HG02798 (cell line): ENCODE measurements at regions not wholly inside any gene's neighbourhood (a gene's known extent, or its start where the extent isn't known, plus 50 kb on each side); places are given as distances from the start of the nearest gene placed in this dataset.

Experiments
- ATAC-seq: cut with Tn5 transposase; IDR thresholded peaks from one replicate; pipeline ENCODE4 v1.9.1; 2021; ENCODE audit warnings: mild to moderate bottlenecking; ENCODE audit not compliant: unreplicated experiment, poor library complexity

DNA sequence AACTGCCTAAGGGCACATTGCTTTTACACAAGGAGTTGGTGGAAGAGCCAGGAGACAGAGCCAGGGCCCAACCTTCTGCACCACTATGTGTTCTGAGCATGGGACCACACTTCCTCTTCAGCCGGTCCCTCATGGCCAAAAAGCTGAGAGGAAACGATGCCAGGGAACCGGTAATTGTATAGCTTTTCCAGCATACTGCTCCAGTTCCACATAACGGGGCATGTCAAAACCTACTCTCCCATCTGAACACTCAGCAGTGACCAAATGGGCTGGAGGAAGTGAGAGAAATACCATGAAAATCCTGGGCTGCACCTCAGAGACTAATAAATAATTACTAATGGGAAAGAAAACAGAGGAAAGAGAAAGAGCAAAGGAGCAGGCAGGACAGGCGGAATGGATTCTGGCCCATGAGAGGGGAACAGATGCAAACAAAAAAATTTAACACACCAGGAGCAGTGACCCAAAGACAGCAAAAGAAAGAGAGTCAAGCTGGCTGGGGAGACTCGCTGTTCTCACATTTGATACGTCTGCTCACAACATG is 52.0 kb upstream of the BMP2 start:
- no peak for ATAC-seq

DNA sequence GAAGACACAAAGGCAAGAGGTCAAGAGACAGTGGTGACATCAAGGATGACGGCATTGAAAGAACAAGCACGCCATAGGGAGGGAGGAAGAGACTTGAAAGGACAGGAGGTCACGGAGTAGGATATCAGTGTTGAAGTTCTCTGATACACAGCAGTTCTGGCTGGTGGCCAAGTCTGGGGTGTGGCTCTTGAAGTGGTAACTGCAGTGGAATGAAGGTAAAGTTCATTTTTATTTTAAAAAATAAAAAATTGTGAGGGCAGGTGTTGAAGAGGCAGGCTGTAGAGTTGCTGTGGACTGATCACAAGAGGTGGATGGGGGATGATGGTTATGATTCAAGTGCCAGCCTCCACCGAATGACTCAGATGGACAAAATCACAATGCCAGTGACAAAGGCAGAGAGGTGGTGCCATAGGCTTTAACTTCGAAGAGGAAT is 53.2 kb upstream of the BMP2 start:
- no peak for ATAC-seq

GRCh38 chr20:6711951-6712649 is 55.4 kb upstream of the BMP2 start:
- ATAC-seq: no peak

- ATAC-seq: no peak
Measured at GRCh38 chr20:6709910-6710595, 57.4 kb upstream of the BMP2 start.

DNA sequence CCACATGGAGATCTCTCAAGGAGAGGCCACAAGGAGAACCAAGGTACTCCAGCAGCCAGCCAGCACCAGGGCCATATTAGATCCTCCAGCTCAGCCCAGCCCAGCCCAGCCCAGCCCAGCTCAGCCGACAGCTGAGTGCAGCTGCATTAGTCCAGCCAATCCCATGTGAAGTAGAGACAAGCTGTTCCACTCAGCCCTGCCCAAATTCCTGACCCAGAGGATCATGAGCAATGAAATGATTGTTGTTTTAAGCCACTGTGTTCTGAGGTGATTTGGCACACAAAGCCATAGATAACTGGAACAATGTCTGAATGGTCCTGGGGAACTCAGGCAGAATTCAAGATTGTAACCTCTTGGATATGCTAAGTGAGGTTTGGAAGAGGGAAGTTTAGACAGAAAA is 59.5 kb upstream of the BMP2 start:
- peak; percentile 14 for ATAC-seq

GRCh38 chr20:6707321-6707831 is 60.1 kb upstream of the BMP2 start:
- peak; percentile 54 for ATAC-seq

GRCh38 chr20:6705926-6706548 is 61.4 kb upstream of the BMP2 start:
- ATAC-seq: no peak

DNA sequence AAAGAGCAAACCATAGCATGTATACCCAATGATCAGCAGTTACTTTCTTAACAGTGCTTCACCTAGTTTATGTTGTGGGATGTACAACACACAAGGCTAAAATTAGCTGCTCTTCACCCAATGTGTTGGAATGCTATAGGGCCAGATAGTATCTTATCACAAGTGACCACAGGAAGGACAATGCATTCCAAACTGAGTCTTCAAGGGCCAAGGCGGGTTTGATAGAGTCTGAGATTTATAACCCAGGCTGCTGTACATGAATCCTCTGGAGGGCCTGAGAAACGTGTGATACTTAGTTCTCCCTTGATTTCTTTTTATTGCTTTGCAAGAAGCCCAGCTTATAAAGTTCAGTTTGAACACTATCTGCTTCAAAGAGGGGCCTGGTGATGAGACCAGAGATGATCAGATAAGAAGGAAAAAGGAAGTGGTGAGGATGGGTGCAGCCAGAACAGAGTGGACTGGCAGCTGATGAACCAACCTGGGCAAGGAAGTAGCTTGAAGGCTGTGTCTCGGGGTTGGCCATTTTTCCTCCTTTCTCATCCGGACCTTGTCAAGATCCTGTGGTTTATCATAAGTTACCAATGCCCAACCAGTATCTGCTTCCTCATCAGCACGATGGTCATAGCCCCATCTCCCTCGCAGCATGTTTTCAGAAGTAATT is 62.2 kb upstream of the BMP2 start:
- no peak for ATAC-seq

DNA sequence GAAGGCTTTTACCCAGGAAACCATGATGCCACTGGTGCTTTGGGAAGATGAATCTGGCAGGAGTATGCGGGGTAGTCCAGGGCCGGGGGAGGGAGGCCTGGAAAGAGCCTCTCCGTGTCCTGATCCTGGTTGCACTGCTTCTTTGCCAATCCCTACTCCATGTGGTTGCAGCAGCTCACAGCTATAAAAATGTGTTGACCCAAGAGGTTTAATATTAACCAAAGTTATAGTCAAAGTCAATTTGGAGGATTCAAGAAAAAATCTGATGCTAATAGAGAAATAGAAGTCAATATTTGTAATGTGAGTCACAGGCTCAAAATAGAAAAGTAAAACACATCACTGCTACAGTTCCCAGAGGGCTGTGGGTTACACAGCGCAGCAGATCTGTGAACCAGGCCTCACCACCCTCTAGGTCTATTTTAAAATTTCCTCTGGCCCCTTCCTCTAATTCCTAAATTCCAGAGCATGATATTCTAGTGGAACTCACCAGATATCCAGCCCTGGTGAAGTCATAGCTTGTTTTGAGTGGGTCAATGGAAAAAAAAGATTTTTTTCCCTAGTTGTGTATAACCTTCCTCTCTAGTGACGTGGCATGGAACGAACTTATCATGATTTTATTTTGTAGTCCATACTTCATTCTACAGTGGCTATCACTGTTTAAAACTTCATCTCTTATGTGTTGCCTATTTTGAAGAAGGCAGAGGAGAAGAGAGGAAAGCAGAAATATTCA is 63.2 kb upstream of the BMP2 start:
- ATAC-seq: no peak

- ATAC-seq: no peak
Measured at GRCh38 chr20:6703656-6704055, 63.8 kb upstream of the BMP2 start.

GRCh38 chr20:6703047-6703446 is 64.4 kb upstream of the BMP2 start:
- ATAC-seq: no peak

DNA sequence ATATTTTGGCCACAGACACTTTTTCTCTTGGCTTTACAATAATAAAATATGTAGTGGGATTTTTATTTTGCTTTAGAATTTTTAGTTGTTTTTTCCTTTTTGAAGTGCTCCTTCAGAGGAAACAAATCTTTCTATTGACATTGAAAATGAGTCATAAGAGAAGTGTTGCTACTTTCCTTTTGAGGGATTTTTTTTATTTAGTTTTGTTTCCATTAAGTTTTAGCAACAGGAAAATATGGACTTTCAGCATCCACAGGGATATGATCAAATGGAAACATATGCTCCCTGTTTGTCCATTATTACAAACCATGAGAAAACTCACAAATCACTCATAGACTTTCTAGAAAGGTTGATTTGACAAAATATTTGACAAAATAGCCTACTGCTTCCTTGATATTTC is 65.3 kb upstream of the BMP2 start:
- ATAC-seq: no peak

DNA sequence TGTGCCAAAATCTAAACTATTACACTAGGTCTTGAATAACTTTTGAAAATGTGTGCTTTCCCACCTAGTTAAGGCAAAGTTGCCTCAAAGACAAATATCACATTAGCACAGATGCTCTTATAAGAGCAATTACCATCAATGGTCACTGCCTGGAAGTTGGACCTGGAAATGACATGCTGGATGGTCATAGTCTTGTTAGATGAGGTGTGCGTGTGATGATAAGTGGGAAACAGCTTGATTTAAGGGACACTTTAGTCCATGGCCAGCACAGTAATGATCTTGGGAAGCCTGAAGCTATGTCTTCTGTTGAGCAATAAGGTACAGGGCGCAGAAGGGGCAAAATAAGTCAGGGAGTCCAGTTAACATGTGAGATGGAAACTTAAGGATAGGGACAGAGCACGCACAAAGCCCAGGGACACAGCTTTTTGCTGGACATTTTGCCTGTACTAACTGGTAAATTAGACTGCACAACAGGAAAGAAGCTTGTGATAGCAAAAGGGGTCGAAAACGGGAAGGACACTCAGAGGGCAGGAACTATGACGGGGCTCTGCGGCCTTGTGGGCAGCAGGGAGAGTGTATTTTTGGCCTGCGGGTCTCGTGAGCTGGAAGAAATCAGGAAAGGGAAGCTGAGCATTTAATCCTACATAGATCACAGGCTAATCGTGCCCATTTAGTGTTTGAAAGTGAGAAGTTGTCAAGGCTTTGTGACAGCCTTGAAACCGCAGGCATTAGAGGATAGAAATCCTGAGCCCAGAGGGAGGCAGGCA is 66.7 kb upstream of the BMP2 start:
- ATAC-seq: no peak

DNA sequence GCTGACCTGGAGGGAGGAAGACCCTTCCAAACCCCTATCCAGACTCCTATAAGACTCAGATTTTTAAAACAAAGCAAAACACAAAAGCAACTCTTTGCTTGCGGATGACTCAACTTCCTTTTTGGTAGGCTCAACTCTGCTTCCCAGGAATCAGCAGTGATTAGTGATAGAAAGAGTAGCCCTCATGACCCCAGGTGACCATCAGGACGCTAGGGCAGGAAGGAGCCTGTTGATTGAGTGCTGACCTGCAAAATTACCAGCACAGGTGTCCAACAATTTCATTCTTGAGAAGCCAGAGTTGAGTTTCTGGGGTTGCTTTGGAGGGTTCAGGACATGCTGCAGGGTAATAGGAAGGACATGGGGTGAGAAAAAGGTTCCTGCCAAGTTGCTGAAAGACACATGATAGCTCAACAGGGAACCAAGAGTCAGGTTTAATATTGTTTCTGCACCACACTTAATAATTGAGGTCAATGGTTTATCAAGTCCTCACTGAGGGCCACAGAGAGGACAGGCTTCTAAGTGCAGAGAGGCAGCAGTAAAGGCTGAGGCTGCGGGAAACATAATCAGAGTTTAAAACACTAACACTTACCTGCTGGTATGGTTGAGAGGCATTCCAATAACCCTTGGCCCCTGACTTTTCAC is 67.4 kb upstream of the BMP2 start:
- ATAC-seq: no peak

- ATAC-seq: no peak
Measured at GRCh38 chr20:6698723-6699122, 68.8 kb upstream of the BMP2 start.

DNA sequence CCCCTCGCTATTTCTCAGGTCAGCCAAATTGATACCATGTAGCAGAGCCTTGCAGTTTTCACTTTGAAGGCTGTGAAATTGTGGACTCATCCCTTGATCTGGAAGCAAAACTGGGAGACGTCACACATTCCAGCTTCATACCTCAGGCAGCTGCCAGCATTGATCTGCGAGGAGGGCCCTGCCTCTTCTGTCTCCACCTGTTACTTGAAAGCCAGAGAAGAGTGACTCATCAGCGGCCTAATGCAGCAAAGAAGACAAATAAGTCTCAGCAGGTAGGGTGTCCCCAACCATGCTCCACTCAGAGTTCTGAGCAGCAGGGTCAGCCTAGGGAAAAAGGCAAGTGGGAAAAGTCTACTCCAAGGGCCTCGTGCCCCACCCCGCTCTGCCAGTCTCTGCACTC is 69.4 kb upstream of the BMP2 start:
- no peak for ATAC-seq

DNA sequence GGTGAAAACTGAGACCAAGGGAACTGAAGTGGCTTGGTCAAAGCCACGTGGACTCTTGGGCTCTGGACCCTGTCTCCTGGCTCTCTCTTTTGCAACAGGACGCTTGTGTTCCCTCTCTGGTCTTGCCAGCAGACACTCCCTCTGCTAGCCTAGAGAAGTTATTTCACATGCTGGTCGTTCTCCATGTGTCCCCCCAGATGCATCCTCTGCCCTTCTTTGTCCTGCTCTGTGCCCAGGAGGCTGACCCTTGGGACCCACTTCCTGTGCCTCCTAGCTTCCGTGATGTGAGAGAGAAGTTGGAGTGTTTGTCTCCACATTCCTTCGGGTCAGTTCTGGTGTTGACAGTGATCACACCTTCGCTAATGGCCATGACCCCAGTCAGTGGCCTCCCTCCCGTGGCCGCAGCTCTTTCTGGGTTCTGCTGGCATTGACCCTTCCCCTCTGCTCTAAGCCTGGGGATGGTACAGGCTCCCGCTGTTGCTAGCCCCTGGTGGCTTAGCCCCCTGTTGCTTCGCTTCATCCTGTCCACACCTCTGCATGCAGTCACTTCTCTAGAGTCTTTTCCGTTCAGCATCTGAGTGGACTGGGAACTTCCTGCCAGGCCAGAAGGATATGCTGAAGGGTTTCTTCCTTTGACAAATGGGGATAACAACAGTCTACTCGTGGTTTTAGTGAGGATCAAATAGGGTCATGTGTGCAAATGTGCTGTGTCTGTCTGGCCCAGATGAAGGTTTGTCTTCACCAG is 70.1 kb upstream of the BMP2 start:
- ATAC-seq: no peak

DNA sequence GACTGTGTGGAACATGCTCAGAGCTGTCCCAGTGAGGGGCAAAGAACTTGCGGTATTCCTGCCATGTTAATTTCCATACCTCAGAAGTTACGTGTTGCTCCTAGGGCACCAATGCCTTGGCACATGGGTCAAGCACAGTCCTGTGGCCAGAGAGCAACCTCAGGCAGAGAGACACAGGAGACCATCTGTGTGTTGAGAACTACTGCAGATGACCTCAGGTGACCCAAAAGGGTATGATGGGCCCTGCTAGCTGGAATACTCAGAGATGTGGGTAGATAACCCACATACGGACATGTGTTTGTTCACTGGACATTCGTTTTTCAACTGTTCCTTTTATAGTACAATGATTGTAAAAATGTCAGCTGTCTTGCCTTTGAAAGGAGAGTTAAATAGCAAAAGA is 71.5 kb upstream of the BMP2 start:
- ATAC-seq: no peak
